Erythroblast (primary cell): ENCODE measurements at regions not wholly inside any gene's neighbourhood (a gene's known extent, or its start where the extent isn't known, plus 50 kb on each side); places are given as distances from the start of the nearest gene placed in this dataset.

Source experiments
- GATA1 ChIP-seq: IDR thresholded peaks from 2 replicates; pipeline ENCODE4 v1.6.1; 2011; ENCODE audit warnings: low read depth, mild to moderate bottlenecking, control low read depth, low read length, moderate library complexity
- POLR2A ChIP-seq: IDR thresholded peaks from 2 replicates; pipeline ENCODE4 v1.6.1; 2011; ENCODE audit warnings: mild to moderate bottlenecking, low read length

DNA sequence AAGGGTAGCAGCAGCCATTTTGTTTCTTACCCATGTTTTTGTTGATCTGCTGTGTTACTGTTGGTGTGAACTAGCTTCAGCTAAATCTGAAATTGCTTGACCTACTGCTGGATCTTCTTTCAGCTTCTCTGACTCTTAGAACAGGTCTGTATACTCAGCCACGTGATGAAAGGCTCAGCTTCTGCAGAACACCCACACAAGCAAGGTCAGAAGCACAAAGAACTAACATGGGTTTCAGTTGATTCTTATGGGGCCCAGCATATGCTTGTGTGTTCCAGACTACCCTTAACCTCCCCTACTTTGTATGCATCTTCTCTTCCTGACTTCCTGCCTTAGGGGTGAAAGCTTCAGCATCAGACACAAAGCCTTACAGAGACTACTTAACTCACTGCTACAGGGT is 186.8 kb downstream of the HGF start:
- TF ChIP-seq POLR2A = no peak
- TF ChIP-seq GATA1 = no peak
